ENCODE measurements at regions not wholly inside any gene's neighbourhood (a gene's known extent, or its start where the extent isn't known, plus 50 kb on each side); places are given as distances from the start of the nearest gene placed in this dataset.
"Not testable (repeated sequence)": the region's sequence is repeated elsewhere in the genome, so short reads cannot be mapped to it uniquely, and the experiment has no call there.

DNA sequence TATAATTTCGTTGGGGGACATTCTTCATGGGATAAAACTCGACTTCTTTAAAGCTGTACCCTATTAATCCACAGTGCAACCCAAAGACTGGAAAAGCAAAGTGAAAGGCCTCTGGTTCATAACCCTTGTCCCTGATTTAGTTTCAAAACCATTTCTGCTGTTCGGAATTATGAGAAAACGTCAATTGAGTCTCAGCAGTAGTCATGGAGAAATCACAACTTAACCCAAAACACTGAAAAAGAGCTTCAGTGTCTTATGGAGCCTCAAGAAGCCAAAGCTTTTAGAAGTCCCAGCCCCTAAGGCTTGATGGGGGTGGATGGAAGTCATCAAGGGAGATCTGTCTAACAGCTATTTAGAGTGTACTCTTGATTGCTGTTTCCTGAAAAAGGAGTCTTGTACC is 73.5 kb upstream of the VCAM1 start:
- no peak for DNase-seq (ENCODE audit: low read depth)
- TF ChIP-seq, protein P1, sequence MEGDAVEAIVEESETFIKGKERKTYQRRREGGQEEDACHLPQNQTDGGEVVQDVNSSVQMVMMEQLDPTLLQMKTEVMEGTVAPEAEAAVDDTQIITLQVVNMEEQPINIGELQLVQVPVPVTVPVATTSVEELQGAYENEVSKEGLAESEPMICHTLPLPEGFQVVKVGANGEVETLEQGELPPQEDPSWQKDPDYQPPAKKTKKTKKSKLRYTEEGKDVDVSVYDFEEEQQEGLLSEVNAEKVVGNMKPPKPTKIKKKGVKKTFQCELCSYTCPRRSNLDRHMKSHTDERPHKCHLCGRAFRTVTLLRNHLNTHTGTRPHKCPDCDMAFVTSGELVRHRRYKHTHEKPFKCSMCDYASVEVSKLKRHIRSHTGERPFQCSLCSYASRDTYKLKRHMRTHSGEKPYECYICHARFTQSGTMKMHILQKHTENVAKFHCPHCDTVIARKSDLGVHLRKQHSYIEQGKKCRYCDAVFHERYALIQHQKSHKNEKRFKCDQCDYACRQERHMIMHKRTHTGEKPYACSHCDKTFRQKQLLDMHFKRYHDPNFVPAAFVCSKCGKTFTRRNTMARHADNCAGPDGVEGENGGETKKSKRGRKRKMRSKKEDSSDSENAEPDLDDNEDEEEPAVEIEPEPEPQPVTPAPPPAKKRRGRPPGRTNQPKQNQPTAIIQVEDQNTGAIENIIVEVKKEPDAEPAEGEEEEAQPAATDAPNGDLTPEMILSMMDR (IDR thresholded peaks at IDR 0.05; ENCODE audit: insufficient read depth, low read depth, low read length), result no peak
- no peak overlapping the region for H3K4me3 ChIP-seq (ENCODE audit: low read depth, low read length)

DNA sequence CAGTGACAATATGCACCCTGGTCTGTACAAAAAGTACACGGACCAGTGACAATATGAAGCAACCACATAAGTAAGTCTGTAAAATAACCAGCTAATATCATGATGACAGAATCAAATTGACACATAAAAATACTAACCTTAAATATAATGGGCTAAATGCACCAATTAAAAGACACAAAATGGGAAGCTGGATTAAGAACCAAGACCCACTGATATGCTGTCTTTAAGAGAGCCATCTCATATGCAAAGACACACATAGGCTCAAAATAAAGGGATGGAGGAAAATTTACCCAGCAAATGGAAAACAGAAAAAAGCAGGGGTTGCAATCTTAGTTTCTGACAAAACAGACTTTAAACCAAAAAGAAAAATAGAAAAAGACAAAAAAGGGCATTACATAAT is 70.4 kb upstream of the VCAM1 start:
- DNase-seq (ENCODE audit: low read depth), result no peak
- TF ChIP-seq, protein P1 (IDR thresholded peaks at IDR 0.05; ENCODE audit: insufficient read depth, low read depth, low read length), result no peak
- H3K4me3 ChIP-seq (ENCODE audit: low read depth, low read length), result no peak overlapping the region

DNA sequence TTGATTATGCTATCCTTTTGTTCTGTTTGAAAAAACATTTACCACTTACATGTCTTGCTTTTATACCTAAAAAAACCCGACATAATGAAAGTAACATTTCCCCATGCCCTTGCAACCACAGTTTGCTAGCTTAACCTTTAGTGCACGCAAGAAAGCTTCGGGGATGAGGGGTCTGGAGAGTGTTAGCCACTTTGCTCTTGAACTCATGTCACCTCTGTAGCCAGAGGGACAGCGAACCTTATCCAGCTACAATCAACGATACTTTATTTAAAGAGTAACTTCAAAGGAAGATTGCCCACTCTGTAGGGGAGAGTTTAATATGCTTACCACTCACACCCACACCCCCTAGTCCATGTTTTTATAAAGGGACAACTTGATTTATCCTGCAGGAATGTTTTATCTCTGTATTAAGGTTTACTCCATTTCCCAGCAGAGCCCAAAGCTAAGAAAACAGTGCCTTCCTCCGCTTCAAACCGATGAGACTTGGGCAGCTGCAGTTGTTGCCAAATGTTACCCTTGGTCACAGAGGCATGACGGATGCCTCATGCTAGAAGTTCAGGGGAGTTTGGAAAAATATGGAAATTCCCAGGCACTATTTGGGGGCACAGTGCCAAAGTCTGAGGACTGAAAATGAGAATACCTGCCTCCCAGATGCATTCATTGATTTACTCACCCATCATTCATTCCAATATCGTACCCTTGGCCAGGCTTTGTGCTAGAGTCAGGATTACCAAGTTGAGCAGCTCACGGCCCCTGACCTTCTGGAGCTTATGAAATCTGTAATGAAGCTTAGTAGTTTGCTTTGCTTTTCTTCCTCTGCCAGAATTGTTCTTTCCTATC is 61.4 kb upstream of the VCAM1 start:
- peak; percentile 67 for DNase-seq (ENCODE audit: low read depth)
- no peak overlapping the region for H3K4me3 ChIP-seq (ENCODE audit: low read depth, low read length)
- TF ChIP-seq, protein P1 (IDR thresholded peaks at IDR 0.05; ENCODE audit: insufficient read depth, low read depth, low read length), result no peak

DNA sequence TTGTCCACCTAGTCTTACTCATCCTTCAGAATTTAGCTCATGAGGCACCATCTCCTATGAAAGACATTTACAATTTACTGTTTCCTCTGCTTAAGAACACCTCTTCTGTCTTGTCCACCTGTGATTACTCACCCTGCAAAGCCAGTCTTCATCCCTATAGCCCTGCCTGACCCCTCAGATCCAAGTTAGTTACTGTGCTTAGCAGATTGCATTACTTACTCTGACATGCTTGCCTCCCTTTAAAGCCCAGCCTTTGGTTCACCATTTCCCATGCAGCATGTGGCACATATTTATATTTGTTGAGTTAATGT is 60.9 kb upstream of the VCAM1 start:
- TF ChIP-seq, protein P1 (IDR thresholded peaks at IDR 0.05; ENCODE audit: insufficient read depth, low read depth, low read length), result no peak
- H3K4me3 ChIP-seq (ENCODE audit: low read depth, low read length), result no peak overlapping the region
- DNase-seq (ENCODE audit: low read depth), result no peak

DNA sequence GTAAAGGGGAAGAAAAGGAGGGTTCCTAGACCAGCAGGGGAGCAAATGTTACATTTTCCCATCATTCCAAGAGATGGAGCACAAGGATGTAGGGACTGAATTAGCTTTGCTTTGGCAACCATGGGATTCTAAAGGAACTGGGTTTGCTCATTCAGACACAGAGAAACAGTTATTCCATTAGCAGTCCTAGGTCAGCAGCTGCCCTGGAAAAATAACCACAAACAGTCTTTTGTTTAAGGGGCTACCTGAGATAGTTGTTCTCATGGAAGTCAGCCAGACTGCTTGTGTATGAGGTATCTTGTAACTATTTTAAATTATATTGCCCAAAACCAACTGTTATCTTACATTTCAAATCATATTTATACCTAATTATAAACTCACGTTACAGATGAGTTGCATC is 58.4 kb upstream of the VCAM1 start:
- H3K4me3 ChIP-seq (ENCODE audit: low read depth, low read length), result no peak overlapping the region
- TF ChIP-seq, protein P1 (IDR thresholded peaks at IDR 0.05; ENCODE audit: insufficient read depth, low read depth, low read length), result no peak
- no peak for DNase-seq (ENCODE audit: low read depth)

DNA sequence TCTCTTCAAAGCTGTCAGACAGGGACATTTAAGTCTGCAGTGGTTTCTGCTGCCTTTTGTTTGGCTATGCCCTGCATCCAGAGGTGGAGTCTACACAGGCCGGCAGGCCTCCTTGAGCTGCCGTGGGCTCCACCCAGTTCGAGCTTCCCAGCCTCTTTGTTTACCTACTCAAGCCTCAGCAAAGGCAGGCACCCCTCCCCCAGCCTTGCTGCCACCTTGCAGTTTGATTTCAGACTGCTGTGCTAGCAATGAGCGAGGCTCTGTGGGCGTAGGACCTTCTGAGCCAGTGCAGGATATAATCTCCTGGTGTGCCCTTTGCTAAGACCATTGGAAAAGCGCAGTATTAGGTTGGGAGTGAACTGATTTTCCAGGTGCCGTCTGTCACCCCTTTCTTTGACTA is 51.0 kb upstream of the VCAM1 start:
- not testable (repeated sequence) for H3K4me3 ChIP-seq (ENCODE audit: low read depth, low read length); DNase-seq (ENCODE audit: low read depth)

Measured in fibroblast of villous mesenchyme (primary cell).